ENCODE measurements at regions not wholly inside any gene's neighbourhood (a gene's known extent, or its start where the extent isn't known, plus 50 kb on each side); places are given as distances from the start of the nearest gene placed in this dataset.

DNA sequence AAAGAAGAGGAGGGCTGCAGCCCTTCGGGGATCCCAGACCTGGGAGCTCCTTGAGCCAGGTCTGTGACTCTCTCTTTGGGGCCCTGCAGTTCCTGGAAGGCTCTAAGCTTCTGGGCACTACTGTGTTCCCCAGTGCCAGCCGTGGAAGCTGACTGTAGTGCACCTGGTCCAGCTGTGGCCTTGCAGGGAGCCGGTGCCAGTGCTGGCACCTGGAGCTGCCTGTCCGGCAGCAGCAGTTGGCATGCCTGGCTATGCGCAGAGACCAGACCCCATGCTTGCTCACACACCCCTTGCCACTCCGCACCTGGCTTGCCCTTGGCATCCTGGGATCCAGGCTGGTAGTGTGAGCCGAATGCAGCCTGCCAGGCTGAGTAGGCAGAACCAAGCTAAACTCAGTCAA is 91.0 kb upstream of the PUM3 start:
- TF ChIP-seq JUN (CRISPR knock-in tag; IDR thresholded peaks at IDR 0.05) (no peak), NR1H2 (CRISPR knock-in tag; IDR thresholded peaks at IDR 0.05) (no peak), TCF7 (CRISPR knock-in tag; IDR thresholded peaks at IDR 0.05; ENCODE audit: low read depth) (no peak), NFE2L1 (CRISPR knock-in tag; IDR thresholded peaks at IDR 0.05) (no peak), TEAD1 (CRISPR knock-in tag; IDR thresholded peaks at IDR 0.05) (no peak)
- TF ChIP-seq, protein P1, sequence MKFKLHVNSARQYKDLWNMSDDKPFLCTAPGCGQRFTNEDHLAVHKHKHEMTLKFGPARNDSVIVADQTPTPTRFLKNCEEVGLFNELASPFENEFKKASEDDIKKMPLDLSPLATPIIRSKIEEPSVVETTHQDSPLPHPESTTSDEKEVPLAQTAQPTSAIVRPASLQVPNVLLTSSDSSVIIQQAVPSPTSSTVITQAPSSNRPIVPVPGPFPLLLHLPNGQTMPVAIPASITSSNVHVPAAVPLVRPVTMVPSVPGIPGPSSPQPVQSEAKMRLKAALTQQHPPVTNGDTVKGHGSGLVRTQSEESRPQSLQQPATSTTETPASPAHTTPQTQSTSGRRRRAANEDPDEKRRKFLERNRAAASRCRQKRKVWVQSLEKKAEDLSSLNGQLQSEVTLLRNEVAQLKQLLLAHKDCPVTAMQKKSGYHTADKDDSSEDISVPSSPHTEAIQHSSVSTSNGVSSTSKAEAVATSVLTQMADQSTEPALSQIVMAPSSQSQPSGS (CRISPR knock-in tag; IDR thresholded peaks at IDR 0.05; ENCODE audit: borderline replicate concordance, low read depth), result no peak
- TF ChIP-seq, protein P2, sequence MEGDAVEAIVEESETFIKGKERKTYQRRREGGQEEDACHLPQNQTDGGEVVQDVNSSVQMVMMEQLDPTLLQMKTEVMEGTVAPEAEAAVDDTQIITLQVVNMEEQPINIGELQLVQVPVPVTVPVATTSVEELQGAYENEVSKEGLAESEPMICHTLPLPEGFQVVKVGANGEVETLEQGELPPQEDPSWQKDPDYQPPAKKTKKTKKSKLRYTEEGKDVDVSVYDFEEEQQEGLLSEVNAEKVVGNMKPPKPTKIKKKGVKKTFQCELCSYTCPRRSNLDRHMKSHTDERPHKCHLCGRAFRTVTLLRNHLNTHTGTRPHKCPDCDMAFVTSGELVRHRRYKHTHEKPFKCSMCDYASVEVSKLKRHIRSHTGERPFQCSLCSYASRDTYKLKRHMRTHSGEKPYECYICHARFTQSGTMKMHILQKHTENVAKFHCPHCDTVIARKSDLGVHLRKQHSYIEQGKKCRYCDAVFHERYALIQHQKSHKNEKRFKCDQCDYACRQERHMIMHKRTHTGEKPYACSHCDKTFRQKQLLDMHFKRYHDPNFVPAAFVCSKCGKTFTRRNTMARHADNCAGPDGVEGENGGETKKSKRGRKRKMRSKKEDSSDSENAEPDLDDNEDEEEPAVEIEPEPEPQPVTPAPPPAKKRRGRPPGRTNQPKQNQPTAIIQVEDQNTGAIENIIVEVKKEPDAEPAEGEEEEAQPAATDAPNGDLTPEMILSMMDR (IDR thresholded peaks at IDR 0.05), result no peak
- TF ChIP-seq, protein P3, sequence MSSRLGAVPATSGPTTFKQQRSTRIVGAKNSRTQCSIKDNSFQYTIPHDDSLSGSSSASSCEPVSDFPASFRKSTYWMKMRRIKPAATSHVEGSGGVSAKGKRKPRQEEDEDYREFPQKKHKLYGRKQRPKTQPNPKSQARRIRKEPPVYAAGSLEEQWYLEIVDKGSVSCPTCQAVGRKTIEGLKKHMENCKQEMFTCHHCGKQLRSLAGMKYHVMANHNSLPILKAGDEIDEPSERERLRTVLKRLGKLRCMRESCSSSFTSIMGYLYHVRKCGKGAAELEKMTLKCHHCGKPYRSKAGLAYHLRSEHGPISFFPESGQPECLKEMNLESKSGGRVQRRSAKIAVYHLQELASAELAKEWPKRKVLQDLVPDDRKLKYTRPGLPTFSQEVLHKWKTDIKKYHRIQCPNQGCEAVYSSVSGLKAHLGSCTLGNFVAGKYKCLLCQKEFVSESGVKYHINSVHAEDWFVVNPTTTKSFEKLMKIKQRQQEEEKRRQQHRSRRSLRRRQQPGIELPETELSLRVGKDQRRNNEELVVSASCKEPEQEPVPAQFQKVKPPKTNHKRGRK (CRISPR knock-in tag; IDR thresholded peaks at IDR 0.05; ENCODE audit: borderline replicate concordance), result no peak
- TF ChIP-seq, protein P4, sequence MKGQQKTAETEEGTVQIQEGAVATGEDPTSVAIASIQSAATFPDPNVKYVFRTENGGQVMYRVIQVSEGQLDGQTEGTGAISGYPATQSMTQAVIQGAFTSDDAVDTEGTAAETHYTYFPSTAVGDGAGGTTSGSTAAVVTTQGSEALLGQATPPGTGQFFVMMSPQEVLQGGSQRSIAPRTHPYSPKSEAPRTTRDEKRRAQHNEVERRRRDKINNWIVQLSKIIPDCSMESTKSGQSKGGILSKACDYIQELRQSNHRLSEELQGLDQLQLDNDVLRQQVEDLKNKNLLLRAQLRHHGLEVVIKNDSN (CRISPR knock-in tag; IDR thresholded peaks at IDR 0.05), result no peak

Measured in WTC11 (cell line).